ENCODE measurements at regions not wholly inside any gene's neighbourhood (a gene's known extent, or its start where the extent isn't known, plus 50 kb on each side); places are given as distances from the start of the nearest gene placed in this dataset.

DNA sequence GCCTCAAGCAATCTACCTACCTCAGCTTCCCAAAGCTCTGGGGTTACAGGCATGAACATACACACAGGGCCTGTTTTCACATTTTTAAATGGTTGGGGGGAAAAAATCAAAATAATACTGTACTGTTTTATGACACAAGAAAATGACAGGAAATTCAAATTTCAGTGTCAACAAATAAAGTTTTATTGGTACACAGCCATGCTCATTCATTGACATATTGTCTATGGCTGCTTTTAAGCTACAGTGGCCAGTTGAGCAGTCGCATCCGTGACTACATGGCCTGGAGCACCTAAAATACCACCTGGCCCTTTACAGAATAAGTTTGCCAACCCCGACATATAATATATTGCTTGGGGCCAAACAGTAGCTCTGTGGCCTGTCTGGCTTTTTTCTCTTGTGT lies 56.4 kb upstream of the GGTA1 start:
- no peaks in the 10 kb centered on the region for H3K79me1 ChIP-seq (ENCODE audit: insufficient read depth, low read depth, low read length, poor library complexity, severe bottlenecking)
- no peak overlapping the region for H4K5ac ChIP-seq (ENCODE audit: insufficient read length, low read depth, low read length)
- DNase-seq: no peak
- H2BK20ac ChIP-seq (ENCODE audit: low read depth, low read length, poor library complexity, severe bottlenecking): no peak overlapping the region
- H3K23ac ChIP-seq (ENCODE audit: insufficient read length, low read depth, low read length): no peak overlapping the region
- peaks cover 10% of the 10 kb centered on the region for H3K27me3 Mint-ChIP-seq (ENCODE audit: low read depth)
- no peaks in the 10 kb centered on the region for H3K9me3 ChIP-seq (ENCODE audit: control insufficient read depth, low read depth, low read length)
- H3K14ac ChIP-seq (ENCODE audit: insufficient read depth, low read length): no peak overlapping the region
- H2AFZ ChIP-seq (ENCODE audit: low read length): no peak overlapping the region
- no peak overlapping the region for H3K9ac ChIP-seq (ENCODE audit: extremely low read depth, insufficient read length, low read length)
- no CpG with 5 or more reads among the region's 3 CpGs for WGBS (ENCODE audit: extremely low coverage, insufficient read length, low lambda C conversion rate)
- H3K18ac ChIP-seq (ENCODE audit: insufficient read length, low read depth, low read length): no peak overlapping the region
- H3K27ac Mint-ChIP-seq: no peak overlapping the region
- H3K4me1 ChIP-seq (ENCODE audit: insufficient read depth, low read length): peaks cover 4% of the 10 kb centered on the region; the same call in 1 of the 2 replicates
- no peak overlapping the region for H4K91ac ChIP-seq (ENCODE audit: insufficient read length, low read depth, low read length)
- H2BK15ac ChIP-seq (ENCODE audit: low read depth, low read length): no peak overlapping the region
- no peaks in the 10 kb centered on the region; a peak in 1 of 5 replicates for H3K9me3 Mint-ChIP-seq
- H3K23me2 ChIP-seq (ENCODE audit: insufficient read length, low read depth, low read length, poor library complexity, severe bottlenecking): no peaks in the 10 kb centered on the region
- H4K20me1 ChIP-seq (ENCODE audit: control insufficient read depth, insufficient read depth, insufficient read length): no peaks in the 10 kb centered on the region
- H3K79me2 ChIP-seq (ENCODE audit: insufficient read depth, low read length): no peaks in the 10 kb centered on the region
- no peak overlapping the region for H2AK5ac ChIP-seq (ENCODE audit: insufficient read length, low read length)
- no peak overlapping the region for H3K27ac ChIP-seq (ENCODE audit: insufficient read length, low read depth, low read length)
- H4K8ac ChIP-seq (replicated peaks; ENCODE audit: insufficient read length, low read depth, low read length): no peak overlapping the region
- no peak overlapping the region for H2BK12ac ChIP-seq (ENCODE audit: insufficient read length, low read depth, low read length)
- no peak overlapping the region for H2BK5ac ChIP-seq (ENCODE audit: insufficient read length, low read length)
- H2BK120ac ChIP-seq (ENCODE audit: low read depth, low read length, poor library complexity, severe bottlenecking): no peak overlapping the region
- no peaks in the 10 kb centered on the region for H3K36me3 Mint-ChIP-seq (ENCODE audit: insufficient read depth in 1 of 3, low read depth in 3 of 3)
- H3K56ac ChIP-seq (ENCODE audit: insufficient read length, low read depth, low read length): no peak overlapping the region
- H3K4me3 Mint-ChIP-seq: no peak overlapping the region
- H3K4ac ChIP-seq (ENCODE audit: low read depth, low read length): no peak overlapping the region
- TF ChIP-seq, protein P1, sequence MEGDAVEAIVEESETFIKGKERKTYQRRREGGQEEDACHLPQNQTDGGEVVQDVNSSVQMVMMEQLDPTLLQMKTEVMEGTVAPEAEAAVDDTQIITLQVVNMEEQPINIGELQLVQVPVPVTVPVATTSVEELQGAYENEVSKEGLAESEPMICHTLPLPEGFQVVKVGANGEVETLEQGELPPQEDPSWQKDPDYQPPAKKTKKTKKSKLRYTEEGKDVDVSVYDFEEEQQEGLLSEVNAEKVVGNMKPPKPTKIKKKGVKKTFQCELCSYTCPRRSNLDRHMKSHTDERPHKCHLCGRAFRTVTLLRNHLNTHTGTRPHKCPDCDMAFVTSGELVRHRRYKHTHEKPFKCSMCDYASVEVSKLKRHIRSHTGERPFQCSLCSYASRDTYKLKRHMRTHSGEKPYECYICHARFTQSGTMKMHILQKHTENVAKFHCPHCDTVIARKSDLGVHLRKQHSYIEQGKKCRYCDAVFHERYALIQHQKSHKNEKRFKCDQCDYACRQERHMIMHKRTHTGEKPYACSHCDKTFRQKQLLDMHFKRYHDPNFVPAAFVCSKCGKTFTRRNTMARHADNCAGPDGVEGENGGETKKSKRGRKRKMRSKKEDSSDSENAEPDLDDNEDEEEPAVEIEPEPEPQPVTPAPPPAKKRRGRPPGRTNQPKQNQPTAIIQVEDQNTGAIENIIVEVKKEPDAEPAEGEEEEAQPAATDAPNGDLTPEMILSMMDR (conservative IDR thresholded peaks at IDR 0.05): no peak
- peaks cover 19 to 31% of the 10 kb centered on the region in 2 experiments for H3K4me1 Mint-ChIP-seq
- H3K4me2 ChIP-seq (ENCODE audit: insufficient read depth, insufficient read length, low read length): no peak overlapping the region
- H3K27me3 ChIP-seq (ENCODE audit: insufficient read depth, low read length): no peaks in the 10 kb centered on the region; the same call in 1 of the 2 replicates
- H3T11ph ChIP-seq (ENCODE audit: low read length): no peak overlapping the region
